A673 (cell line): ENCODE measurements at regions not wholly inside any gene's neighbourhood (a gene's known extent, or its start where the extent isn't known, plus 50 kb on each side); places are given as distances from the start of the nearest gene placed in this dataset.

Experiments
- BruUV-seq: library from RNA; stranded (reverse); fragments of 400-500 nt; replicated peaks from 2 replicates; lab custom pipeline; 2021; lab: Mats Ljungman, UMichigan
- CTCF ChIA-PET: fragments of 300-600 bp; sonication (Branson Sonifier 250); formaldehyde crosslinking; loops from one replicate; lab custom pipeline; 2022; ENCODE audit warnings: antibody characterized with exemption; lab: Charles Lee
- POLR2A ChIA-PET: fragments of 300-600 bp; sonication (Branson Sonifier 250); formaldehyde crosslinking; loops from one replicate; lab custom pipeline; 2022; ENCODE audit warnings: antibody characterized with exemption; ENCODE audit not compliant: low non-redundant PET; lab: Charles Lee
- DNase-seq: peaks from one replicate; pipeline ENCODE4 v3.0.0-alpha.2; 2015; ENCODE audit warnings: low spot score
- H3K27ac ChIP-seq: fragments of 200-600 bp; sonication (generic); 2 replicates; pipeline ENCODE4 v1.5.1; 2016; ENCODE audit warnings: mixed run types, low read depth, mild to moderate bottlenecking, mixed read lengths, antibody characterized with exemption, low read length; ENCODE audit not compliant: poor library complexity, severe bottlenecking
- H3K27me3 ChIP-seq: fragments of 200-600 bp; sonication (generic); replicated peaks from 2 replicates; pipeline ENCODE4 v1.6.1; 2017; ENCODE audit warnings: mixed run types, low read depth, mild to moderate bottlenecking, mixed read lengths, antibody characterized with exemption, low read length; ENCODE audit not compliant: insufficient read depth, poor library complexity
- H3K36me3 ChIP-seq: fragments of 200-600 bp; sonication (generic); 2 replicates; pipeline ENCODE4 v1.6.1; 2016; ENCODE audit warnings: mixed run types, mild to moderate bottlenecking, mixed read lengths, antibody characterized with exemption, low read length; ENCODE audit not compliant: insufficient read depth, poor library complexity, severe bottlenecking
- H3K4me1 ChIP-seq: fragments of 200-600 bp; sonication (generic); 2 replicates; pipeline ENCODE4 v1.6.1; 2017; ENCODE audit warnings: mixed run types, mild to moderate bottlenecking, mixed read lengths, antibody characterized with exemption, low read length; ENCODE audit not compliant: insufficient read depth, poor library complexity, severe bottlenecking
- H3K4me3 ChIP-seq: fragments of 200-600 bp; sonication (generic); 2 replicates; pipeline ENCODE4 v1.5.1; 2016; ENCODE audit warnings: low read depth, mixed run types, mild to moderate bottlenecking, mixed read lengths, low read length; ENCODE audit not compliant: poor library complexity, severe bottlenecking
- H3K9me3 ChIP-seq: fragments of 200-600 bp; sonication (generic); 2 replicates; pipeline ENCODE4 v1.6.1; 2016; ENCODE audit warnings: mixed run types, low read depth, mild to moderate bottlenecking, mixed read lengths, antibody characterized with exemption, low read length; ENCODE audit not compliant: poor library complexity, severe bottlenecking
- CTCF ChIP-seq: fragments of 300-800, 200-600 bp; sonication (generic); conservative IDR thresholded peaks from 2 replicates; pipeline ENCODE4 v1.5.1; 2017; ENCODE audit warnings: low read depth, mild to moderate bottlenecking, antibody characterized with exemption, low read length, moderate library complexity, mixed read lengths
- EZH2 ChIP-seq: fragments of 200-600 bp; sonication (generic); IDR thresholded peaks from 2 replicates; pipeline ENCODE4 v1.6.1; 2017; ENCODE audit warnings: borderline replicate concordance, low read depth, mild to moderate bottlenecking, mixed read lengths, antibody characterized with exemption, low read length; ENCODE audit not compliant: poor library complexity, severe bottlenecking
- intact Hi-C: fragments of 100-400 bp; cut with micrococcal nuclease; formaldehyde crosslinking; loops from one replicate; pipeline ENCODE4 v1.10.0; 2022; ENCODE audit not compliant: unreplicated experiment

- Histone ChIP-seq H3K27me3 (no peaks in the 10 kb centered on the region), H3K4me1 (no peaks in the 10 kb centered on the region), H3K4me3 (no peak overlapping the region), H3K9me3 (no peaks in the 10 kb centered on the region), H3K27ac (no peak overlapping the region), H3K36me3 (no peaks in the 10 kb centered on the region)
- ChIA-PET CTCF (no interaction called here), POLR2A (no interaction called here)
- TF ChIP-seq CTCF (no peak), EZH2 (no peak)
- intact Hi-C loops, result no loop called here
- BruUV-seq, result no TSS peak
- no peak for DNase-seq
These were observed 437.8 kb upstream of the ARRDC3 start for GRCh38 chr5:91820874-91821273.

GRCh38 chr5:91816681-91817080, 433.6 kb upstream of the ARRDC3 start:
- no peak for DNase-seq
- no TSS peak for BruUV-seq
- no peaks in the 10 kb centered on the region for H3K36me3 ChIP-seq
- H3K4me1 ChIP-seq, result no peaks in the 10 kb centered on the region
- ChIA-PET POLR2A (no interaction called here), CTCF (no interaction called here)
- H3K4me3 ChIP-seq, result no peak overlapping the region
- peaks cover 2% of the 10 kb centered on the region for H3K9me3 ChIP-seq
- H3K27ac ChIP-seq, result no peak overlapping the region
- intact Hi-C loops, result no loop called here
- H3K27me3 ChIP-seq, result no peaks in the 10 kb centered on the region
- TF ChIP-seq CTCF (no peak), EZH2 (no peak)

- POLR2A ChIA-PET, result no interaction called here
- H3K27me3 ChIP-seq, result no peaks in the 10 kb centered on the region
- no peak overlapping the region for H3K4me3 ChIP-seq
- no peak overlapping the region for H3K27ac ChIP-seq
- no peak for TF ChIP-seq EZH2
- no peak for TF ChIP-seq CTCF
- no TSS peak for BruUV-seq
- intact Hi-C loops, result no loop called here
- H3K36me3 ChIP-seq, result no peaks in the 10 kb centered on the region
- H3K4me1 ChIP-seq, result peaks cover 3% of the 10 kb centered on the region
- peak; percentile 20 for DNase-seq
- no peaks in the 10 kb centered on the region for H3K9me3 ChIP-seq
- CTCF ChIA-PET, result no interaction called here
These were observed 414.5 kb upstream of the ARRDC3 start for GRCh38 chr5:91797576-91797975.
